Inferior parietal cortex (tissue), 1 donor: ENCODE measurements at regions not wholly inside any gene's neighbourhood (a gene's known extent, or its start where the extent isn't known, plus 50 kb on each side); places are given as distances from the start of the nearest gene placed in this dataset.

Experiments
- DNase-seq: peaks from one replicate; pipeline ENCODE4 v3.0.0-alpha.2; 2016; ENCODE audit errors: extremely low spot score

DNA sequence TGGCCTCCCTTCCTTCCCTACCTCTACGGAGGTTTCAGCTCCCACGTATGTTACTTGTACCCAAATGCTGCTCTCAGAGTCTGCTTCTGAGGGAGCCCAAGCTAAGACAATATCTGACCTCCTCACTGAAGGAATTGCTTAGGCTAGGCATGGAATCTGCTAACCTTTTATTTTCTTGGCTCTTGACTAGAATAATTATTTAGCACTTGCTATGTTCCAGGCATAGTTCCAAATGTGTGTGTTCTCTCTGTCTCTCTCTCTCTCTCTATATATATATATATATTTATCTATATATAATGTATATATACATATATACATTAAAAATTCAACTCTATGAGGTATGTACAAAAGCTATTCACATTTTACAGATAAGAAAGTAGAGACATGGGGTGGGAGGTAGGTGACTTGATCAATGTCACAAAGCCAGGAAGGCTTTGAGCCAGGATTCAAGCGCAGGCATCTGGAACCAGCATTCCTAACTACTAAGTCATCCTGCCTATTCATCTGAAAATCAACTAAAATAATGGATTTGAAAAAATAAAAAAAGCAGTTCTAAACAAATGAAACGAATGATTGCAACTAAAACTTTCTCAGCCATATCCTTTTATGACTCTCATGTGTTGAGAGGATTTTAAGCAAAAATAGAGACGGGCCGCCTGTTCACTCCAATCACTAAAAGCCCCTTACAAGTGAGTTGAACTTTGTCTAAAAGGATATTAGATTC, 189.7 kb upstream of the JAG1 start:
- no peak for DNase-seq

DNA sequence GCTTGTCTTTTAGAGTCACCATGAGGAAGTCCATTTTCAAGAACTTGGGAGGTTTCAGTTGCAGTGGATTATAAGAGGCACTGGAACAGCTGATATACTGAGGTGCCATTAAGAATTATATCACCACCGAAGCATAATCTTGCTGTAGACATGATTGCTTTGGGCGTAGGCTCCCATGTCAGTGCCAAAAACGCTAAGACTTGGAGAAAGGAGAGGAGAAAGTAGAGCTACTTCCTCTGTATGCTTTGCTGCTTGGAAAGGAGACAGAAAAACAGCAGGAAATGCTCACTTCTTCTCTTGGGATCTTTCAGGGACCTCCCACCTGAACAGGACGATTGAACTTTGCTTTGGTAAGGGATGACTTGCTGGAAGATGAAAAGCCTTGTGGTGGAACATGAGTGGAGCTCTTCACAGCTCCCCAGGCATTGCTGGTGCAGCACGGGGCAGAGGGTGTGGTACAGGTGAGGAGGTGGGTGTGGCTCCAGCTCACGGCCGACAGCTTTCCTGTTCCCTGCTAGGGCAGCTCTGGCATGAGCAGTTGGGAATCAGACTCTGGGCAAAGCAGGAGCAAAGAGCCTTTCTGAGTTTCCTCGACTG, 190.4 kb upstream of the JAG1 start:
- no peak for DNase-seq

- no peak for DNase-seq
Measured at GRCh38 chr20:10868299-10868698, 194.5 kb upstream of the JAG1 start.

- no peak for DNase-seq
Measured at GRCh38 chr20:10873026-10873425, 199.2 kb upstream of the JAG1 start.

DNA sequence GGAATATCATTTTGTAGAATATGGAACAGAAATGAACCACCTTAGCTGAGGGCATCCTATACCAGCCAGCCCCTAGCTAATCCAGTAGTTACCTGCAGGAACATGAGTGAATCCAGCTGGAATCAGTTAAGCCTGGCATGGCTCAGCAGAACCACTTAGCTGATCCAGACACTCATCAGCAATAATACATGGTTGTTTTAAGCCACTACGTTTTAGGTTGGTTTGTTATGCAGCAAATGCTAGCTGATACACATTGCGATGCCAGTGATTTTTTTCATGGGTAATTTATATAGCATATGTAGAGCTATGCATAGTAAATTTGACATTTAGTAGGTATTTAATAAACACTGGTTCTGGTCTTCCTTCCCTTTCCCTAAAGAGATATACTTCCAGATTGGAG, 201.9 kb upstream of the JAG1 start:
- DNase-seq: no peak

GRCh38 chr20:10876558-10876957, 202.8 kb upstream of the JAG1 start:
- no peak for DNase-seq

DNA sequence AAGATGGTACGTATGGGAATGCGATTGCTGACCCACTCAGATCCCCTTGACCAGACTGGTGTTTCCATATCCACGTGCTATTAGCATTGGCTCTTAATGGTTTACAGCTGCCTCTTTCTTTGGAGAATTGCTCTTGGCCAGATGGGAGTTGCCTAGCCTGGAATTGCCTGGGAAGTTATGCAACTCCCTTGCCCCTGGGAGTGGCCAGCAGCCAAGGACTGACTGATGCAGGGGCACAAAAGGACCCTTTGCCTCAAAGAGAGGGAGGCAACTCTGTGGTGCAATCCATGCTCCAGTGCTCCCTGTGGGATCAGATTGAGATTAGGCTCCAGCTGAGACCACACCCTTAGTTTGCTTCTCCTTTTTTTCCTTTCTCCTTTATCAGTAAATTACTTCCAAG, 203.5 kb upstream of the JAG1 start:
- DNase-seq: no peak

DNA sequence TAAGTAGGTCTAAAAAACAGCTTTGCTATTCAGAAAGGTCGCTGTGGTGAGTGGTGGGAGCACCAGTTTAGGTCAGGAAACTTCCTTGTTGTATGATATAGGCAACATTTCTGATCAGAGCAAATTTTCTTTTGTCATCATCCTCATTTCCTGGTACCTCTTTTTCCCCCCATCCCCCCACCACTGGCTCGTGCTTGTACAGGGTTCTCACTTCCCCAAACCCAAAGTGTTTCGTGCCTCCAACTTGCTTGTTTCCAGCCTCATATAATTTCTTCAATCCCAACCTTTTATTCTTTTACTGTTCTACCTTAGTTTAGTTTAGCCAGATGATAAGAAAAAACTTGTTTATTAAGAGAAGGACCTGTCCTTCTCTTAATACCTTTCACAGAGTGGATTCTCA, 209.4 kb upstream of the JAG1 start:
- DNase-seq: no peak

GRCh38 chr20:10893321-10893720, 219.5 kb upstream of the JAG1 start:
- no peak for DNase-seq

- DNase-seq: no peak
Measured at GRCh38 chr20:10897336-10897735, 223.5 kb upstream of the JAG1 start.

GRCh38 chr20:10898552-10898951, 224.8 kb upstream of the JAG1 start:
- no peak for DNase-seq

- DNase-seq: no peak
Measured at GRCh38 chr20:10902174-10902573, 228.4 kb upstream of the JAG1 start.

GRCh38 chr20:10902576-10903282, 228.9 kb upstream of the JAG1 start:
- DNase-seq: no peak

GRCh38 chr20:10906834-10907233, 233.0 kb upstream of the JAG1 start:
- DNase-seq: no peak

DNA sequence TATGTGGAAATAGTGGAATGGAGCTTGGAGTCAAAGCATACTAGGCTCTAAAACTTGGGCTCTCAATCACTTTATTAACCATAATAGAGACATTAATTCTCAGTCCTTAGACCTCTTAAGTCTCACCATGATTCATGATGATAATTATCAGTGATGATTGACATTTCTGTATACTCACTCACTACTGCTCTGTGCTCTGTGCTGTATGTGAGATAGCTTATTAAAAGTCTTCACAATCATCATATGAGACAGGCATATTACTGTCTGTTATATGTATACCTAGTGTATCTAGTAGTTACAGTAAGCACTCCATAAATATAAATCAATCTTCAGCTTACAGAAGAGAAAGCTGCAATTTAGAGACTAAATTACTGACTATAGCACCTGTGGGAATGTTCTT, 236.0 kb upstream of the JAG1 start:
- DNase-seq: no peak

DNA sequence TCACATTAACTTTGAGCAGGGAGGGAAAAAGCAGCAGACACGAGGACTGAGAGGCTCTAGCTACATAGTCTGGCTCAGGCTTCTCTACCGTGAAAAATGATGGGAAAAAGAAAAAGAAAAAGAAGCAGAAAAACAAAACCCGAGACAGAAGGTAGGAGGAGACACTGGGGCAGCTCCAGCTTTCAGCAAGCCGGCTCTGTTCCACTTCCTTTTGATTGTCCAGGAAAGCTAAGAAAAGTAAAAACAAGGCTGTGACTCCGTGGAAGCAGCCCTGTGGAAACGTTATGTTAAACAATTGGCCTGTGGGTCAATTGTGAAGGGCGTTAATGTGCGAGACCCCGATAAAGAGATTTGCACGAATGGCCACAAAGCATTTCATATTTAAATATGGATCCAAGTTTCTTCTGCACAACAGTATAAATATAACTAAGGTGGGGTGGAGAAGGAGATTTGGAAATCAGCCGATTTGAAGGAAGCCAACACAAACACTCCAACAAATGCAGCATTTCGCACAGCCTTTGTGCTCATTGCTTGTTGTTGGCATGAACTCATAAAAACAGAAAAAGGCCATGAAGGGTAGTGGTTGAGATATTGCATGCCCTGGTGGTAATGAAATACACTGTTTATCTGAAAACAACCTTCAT, 236.9 kb upstream of the JAG1 start:
- no peak for DNase-seq

DNA sequence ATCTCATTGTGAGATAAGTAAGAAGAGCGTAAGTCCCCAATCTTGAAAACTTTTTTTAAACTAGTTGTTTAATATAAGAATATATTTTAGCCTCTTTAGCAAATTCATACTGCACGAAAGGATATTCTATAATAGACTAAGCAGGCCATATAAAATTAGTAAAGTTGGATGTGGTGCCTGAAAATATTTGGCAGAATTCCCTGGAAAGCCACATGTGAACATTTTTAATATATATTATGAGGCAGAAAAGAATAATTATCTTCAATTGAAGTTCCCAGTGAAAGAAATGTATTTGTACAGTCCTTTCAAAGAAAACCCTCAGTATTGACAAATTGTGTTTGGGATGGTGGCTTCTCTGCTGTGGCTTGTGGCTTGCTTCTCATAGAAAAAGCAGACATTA, 237.5 kb upstream of the JAG1 start:
- DNase-seq: no peak

- DNase-seq: no peak
Measured at GRCh38 chr20:10915815-10916214, 242.0 kb upstream of the JAG1 start.

DNA sequence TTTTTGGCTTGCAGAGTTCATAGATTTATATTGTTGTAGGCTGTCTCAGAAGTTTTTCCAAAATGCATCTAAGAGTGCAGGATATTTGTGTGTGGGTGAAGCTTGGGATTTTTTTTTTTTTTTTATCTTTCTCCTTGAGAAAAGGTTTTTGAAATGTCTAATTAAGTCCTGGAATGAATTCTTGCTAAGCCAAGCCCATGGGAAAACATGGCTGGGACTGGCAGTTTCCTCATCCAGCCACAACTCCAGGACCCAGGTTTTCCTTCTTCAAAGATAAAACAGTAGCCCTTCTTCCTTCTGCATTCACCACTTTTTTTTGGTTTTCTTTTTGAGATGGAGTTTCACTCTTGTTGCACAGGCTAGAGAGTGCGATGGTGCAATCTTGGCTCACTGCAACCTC, 242.5 kb upstream of the JAG1 start:
- no peak for DNase-seq

GRCh38 chr20:10917826-10918225, 244.0 kb upstream of the JAG1 start:
- no peak for DNase-seq

GRCh38 chr20:10919396-10920140, 245.8 kb upstream of the JAG1 start:
- DNase-seq: no peak

DNA sequence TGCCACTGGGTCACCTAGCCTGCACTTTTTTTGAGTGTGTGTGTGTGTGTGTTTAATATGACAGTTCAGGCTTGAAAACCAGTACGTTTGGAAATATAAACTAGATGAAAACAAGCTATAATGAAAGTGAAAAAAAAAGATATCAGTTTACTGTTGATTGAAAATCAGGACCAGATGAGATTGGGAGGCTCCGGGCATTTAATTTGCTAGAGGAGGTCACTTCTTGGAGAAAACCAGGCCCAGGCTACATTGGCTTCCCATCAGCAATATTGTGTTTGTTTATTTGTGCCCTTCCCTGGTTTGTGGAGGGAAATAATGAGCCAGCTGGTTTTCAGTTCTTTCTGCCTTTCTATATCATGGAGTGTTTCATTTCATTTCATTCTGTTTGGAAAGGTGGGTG, 246.6 kb upstream of the JAG1 start:
- DNase-seq: no peak
